ENCODE measurements at regions not wholly inside any gene's neighbourhood (a gene's known extent, or its start where the extent isn't known, plus 50 kb on each side); places are given as distances from the start of the nearest gene placed in this dataset.
"Not testable (repeated sequence)": the region's sequence is repeated elsewhere in the genome, so short reads cannot be mapped to it uniquely, and the experiment has no call there.

DNA sequence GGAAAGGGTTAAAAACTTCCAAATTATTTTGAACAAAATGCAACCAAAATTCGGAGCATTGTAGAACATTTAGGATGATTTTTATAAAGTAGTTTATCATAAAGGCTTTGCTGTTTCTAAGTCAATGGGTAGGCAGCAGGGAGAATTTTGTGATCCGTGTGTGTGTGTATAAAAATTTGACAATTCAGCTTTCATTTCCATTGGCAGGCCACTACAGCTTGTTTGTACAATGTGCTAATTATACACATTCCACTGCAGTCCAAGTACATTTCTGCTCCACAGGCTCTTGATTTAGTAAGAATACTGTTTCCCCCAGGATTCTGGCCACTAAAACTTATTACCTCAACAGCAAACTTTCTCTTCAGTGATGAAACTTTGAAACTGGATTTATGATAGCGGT lies 71.8 kb upstream of the LTBP1 start:
- H4K20me1 ChIP-seq (ENCODE audit: low read depth): no peaks in the 10 kb centered on the region
- Mint-ChIP-seq H3K9me3 (no peaks in the 10 kb centered on the region), H3K27ac (no peak overlapping the region), H3K4me1 (no peaks in the 10 kb centered on the region), H3K4me3 (no peak overlapping the region), H3K36me3 (no peaks in the 10 kb centered on the region), H3K27me3 (ENCODE audit: insufficient read depth, low read depth) (no peaks in the 10 kb centered on the region)
- no peak overlapping the region for H3K27ac ChIP-seq
- no peaks in the 10 kb centered on the region for H3K9me3 ChIP-seq (ENCODE audit: low read depth)
- no peaks in the 10 kb centered on the region for H3K4me1 ChIP-seq
- no peak overlapping the region for H3K4me3 ChIP-seq
- H3K27me3 ChIP-seq: no peaks in the 10 kb centered on the region
- no peaks in the 10 kb centered on the region for H3F3A ChIP-seq (ENCODE audit: low read depth)
- no peak for DNase-seq (ENCODE audit: low spot score)
- H3K36me3 ChIP-seq: no peaks in the 10 kb centered on the region
- no peak for TF ChIP-seq EZH2phosphoT487 (IDR thresholded peaks at IDR 0.05)
- no peak for TF ChIP-seq EZH2 (IDR thresholded peaks at IDR 0.05)
- TF ChIP-seq, protein P1, sequence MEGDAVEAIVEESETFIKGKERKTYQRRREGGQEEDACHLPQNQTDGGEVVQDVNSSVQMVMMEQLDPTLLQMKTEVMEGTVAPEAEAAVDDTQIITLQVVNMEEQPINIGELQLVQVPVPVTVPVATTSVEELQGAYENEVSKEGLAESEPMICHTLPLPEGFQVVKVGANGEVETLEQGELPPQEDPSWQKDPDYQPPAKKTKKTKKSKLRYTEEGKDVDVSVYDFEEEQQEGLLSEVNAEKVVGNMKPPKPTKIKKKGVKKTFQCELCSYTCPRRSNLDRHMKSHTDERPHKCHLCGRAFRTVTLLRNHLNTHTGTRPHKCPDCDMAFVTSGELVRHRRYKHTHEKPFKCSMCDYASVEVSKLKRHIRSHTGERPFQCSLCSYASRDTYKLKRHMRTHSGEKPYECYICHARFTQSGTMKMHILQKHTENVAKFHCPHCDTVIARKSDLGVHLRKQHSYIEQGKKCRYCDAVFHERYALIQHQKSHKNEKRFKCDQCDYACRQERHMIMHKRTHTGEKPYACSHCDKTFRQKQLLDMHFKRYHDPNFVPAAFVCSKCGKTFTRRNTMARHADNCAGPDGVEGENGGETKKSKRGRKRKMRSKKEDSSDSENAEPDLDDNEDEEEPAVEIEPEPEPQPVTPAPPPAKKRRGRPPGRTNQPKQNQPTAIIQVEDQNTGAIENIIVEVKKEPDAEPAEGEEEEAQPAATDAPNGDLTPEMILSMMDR (IDR thresholded peaks at IDR 0.05): no peak
- H3K4me2 ChIP-seq: no peak overlapping the region
- H2AFZ ChIP-seq (replicated peaks): no peak overlapping the region
- H3K79me2 ChIP-seq (ENCODE audit: low read depth): no peaks in the 10 kb centered on the region
- no peak overlapping the region for H3K9ac ChIP-seq

DNA sequence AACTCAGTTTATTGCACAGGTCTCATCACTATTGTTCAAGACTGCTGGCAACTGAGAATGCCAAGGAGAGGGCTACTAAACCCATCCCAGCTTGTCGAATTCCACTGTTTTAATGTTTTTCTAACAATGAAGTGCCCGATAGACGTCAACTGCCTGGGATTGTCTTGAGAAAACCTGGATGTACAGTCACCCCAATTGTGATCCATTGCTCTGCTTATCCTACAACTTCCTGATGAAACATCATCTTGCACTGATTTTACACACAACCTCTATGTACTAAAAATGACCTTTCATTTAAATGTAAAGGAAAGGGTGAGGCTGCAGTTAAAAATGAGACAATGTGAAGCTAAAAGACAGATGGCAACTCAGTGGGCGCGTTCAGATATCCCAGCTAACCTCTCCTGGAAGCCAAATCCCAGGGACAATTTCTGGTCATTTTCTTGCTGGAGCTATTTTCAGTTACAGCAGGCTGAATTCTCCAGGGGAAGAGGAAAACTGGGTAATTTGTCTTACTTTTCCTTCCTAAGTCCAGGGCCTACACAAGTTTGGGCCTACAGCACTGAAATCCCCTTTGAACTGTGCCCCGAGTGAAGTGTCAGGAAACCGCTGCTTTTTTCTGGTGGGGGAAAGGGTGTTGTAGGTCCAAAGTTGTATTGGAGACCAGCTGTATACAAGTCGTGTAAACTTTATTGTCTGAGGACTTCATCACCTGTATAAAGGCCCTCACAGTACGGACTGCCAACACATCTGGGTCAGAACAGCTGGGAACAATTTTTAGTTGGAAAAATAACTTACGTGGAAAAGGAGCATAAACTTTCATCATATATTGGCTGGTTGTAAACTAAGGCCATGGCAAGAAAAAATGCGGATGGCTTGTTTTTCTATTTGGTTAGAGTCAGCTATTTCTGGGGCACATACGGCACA lies 68.9 kb upstream of the LTBP1 start:
- no peak overlapping the region for H3K9ac ChIP-seq
- H3K36me3 ChIP-seq: no peaks in the 10 kb centered on the region
- peak overlapping the region; percentile 42 for H2AFZ ChIP-seq (replicated peaks)
- peaks cover 2% of the 10 kb centered on the region for H3K27me3 Mint-ChIP-seq (ENCODE audit: insufficient read depth, low read depth)
- no peak for DNase-seq (ENCODE audit: low spot score)
- TF ChIP-seq, protein P1 (IDR thresholded peaks at IDR 0.05): no peak
- TF ChIP-seq EZH2phosphoT487 (IDR thresholded peaks at IDR 0.05) (no peak), EZH2 (IDR thresholded peaks at IDR 0.05) (no peak)
- no peaks in the 10 kb centered on the region for H3K79me2 ChIP-seq (ENCODE audit: low read depth)
- H3K4me2 ChIP-seq: no peak overlapping the region
- H3K4me3 Mint-ChIP-seq: no peak overlapping the region
- H3K27me3 ChIP-seq: no peaks in the 10 kb centered on the region
- peaks cover 3% of the 10 kb centered on the region for H3K4me1 Mint-ChIP-seq
- H4K20me1 ChIP-seq (ENCODE audit: low read depth): no peaks in the 10 kb centered on the region
- H3K9me3 ChIP-seq (ENCODE audit: low read depth): no peaks in the 10 kb centered on the region
- no peaks in the 10 kb centered on the region for H3K9me3 Mint-ChIP-seq
- no peak overlapping the region for H3K27ac ChIP-seq
- no peak overlapping the region for H3K27ac Mint-ChIP-seq
- H3K36me3 Mint-ChIP-seq: no peaks in the 10 kb centered on the region
- no peaks in the 10 kb centered on the region for H3F3A ChIP-seq (ENCODE audit: low read depth)
- H3K4me3 ChIP-seq: no peak overlapping the region
- H3K4me1 ChIP-seq: no peaks in the 10 kb centered on the region

DNA sequence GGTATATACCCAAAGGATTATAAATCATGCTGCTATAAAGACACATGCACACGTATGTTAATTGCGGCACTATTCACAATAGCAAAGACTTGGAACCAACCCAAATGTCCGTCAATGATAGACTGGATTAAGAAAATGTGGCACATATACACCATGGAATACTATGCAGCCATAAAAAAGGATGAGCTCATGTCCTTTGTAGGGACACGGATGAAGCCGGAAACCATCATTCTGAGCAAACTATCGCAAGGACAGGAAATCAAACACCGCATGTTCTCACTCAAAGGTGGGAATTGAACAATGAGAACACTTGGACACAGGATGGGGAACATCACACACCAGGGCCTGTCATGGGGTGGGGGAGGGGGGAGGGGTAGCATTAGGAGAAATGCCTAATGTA lies 66.8 kb upstream of the LTBP1 start:
- not testable (repeated sequence) for H3K36me3 ChIP-seq; H3K27ac Mint-ChIP-seq; H3K4me3 Mint-ChIP-seq; H3K27ac ChIP-seq; H3K9me3 Mint-ChIP-seq; H3K36me3 Mint-ChIP-seq; H3K27me3 ChIP-seq; DNase-seq (ENCODE audit: low spot score); H3K4me1 ChIP-seq; H3K4me2 ChIP-seq; H3K9me3 ChIP-seq (ENCODE audit: low read depth); H3K4me3 ChIP-seq; H3K79me2 ChIP-seq (ENCODE audit: low read depth); H2AFZ ChIP-seq (replicated peaks); H3F3A ChIP-seq (ENCODE audit: low read depth); H3K27me3 Mint-ChIP-seq (ENCODE audit: insufficient read depth, low read depth); H3K4me1 Mint-ChIP-seq; H3K9ac ChIP-seq; H4K20me1 ChIP-seq (ENCODE audit: low read depth)
